PC-3 (cell line): ENCODE measurements at regions not wholly inside any gene's neighbourhood (a gene's known extent, or its start where the extent isn't known, plus 50 kb on each side); places are given as distances from the start of the nearest gene placed in this dataset.

Experiments used
- CTCF ChIP-seq: fragments of 300-600 bp; sonication (generic); conservative IDR thresholded peaks from 2 replicates; pipeline ENCODE4 v1.5.1; 2017; ENCODE audit warnings: antibody characterized with exemption, low read depth, mild to moderate bottlenecking, low read length
- EZH2 ChIP-seq: fragments of 300-600 bp; sonication (generic); IDR thresholded peaks from one replicate; pipeline ENCODE4 v1.6.1; 2017; ENCODE audit warnings: antibody characterized with exemption, mild to moderate bottlenecking, low read length; ENCODE audit not compliant: unreplicated experiment
- EZH2phosphoT487 ChIP-seq: fragments of 300-600 bp; sonication (generic); IDR thresholded peaks from 2 replicates; pipeline ENCODE4 v1.6.1; 2018; ENCODE audit warnings: mild to moderate bottlenecking, antibody characterized with exemption, low read length, borderline replicate concordance

GRCh38 chr14:97250931-97251330 is 453.7 kb downstream of the VRK1 start:
- TF ChIP-seq CTCF (no peak), EZH2 (no peak), EZH2phosphoT487 (no peak)
